Activated naive CD8-positive, alpha-beta T cell treated with anti-CD3 and anti-CD28 coated beads for 36 hours (primary cell): ENCODE measurements at regions not wholly inside any gene's neighbourhood (a gene's known extent, or its start where the extent isn't known, plus 50 kb on each side); places are given as distances from the start of the nearest gene placed in this dataset.

ENCODE experiments used
- DNase-seq: peaks from one replicate; pipeline ENCODE4 v3.0.0; 2021
- H3K27ac Mint-ChIP-seq: one replicate; pipeline ENCODE4 v1.8.0; 2022; ENCODE audit warnings: mild to moderate bottlenecking, moderate library complexity, mixed read lengths
- H3K27me3 Mint-ChIP-seq: one replicate; pipeline ENCODE4 v1.8.0; 2022; ENCODE audit warnings: mild to moderate bottlenecking, mixed read lengths
- H3K36me3 Mint-ChIP-seq: one replicate; pipeline ENCODE4 v1.8.0; 2021; ENCODE audit warnings: mild to moderate bottlenecking, mixed read lengths
- H3K4me1 Mint-ChIP-seq: one replicate; pipeline ENCODE4 v1.8.0; 2021; ENCODE audit warnings: mixed read lengths
- H3K4me3 Mint-ChIP-seq: one replicate; pipeline ENCODE4 v1.8.0; 2022; ENCODE audit warnings: mild to moderate bottlenecking, moderate library complexity, mixed read lengths
- H3K9me3 Mint-ChIP-seq: one replicate; pipeline ENCODE4 v1.8.0; 2022; ENCODE audit warnings: mixed read lengths

- no peak overlapping the region for H3K4me3 Mint-ChIP-seq
- no peaks in the 10 kb centered on the region for H3K4me1 Mint-ChIP-seq
- DNase-seq: no peak
- H3K27ac Mint-ChIP-seq: no peak overlapping the region
- H3K27me3 Mint-ChIP-seq: peaks cover 9% of the 10 kb centered on the region
- H3K9me3 Mint-ChIP-seq: no peaks in the 10 kb centered on the region
- no peaks in the 10 kb centered on the region for H3K36me3 Mint-ChIP-seq
Observed at GRCh38 chr19:28422046-28422445, 790.9 kb downstream of the UQCRFS1 start.

GRCh38 chr19:28420811-28421550 lies 792.0 kb downstream of the UQCRFS1 start:
- Mint-ChIP-seq H3K4me1 (no peaks in the 10 kb centered on the region), H3K27ac (no peak overlapping the region), H3K36me3 (no peaks in the 10 kb centered on the region), H3K4me3 (no peak overlapping the region), H3K9me3 (no peaks in the 10 kb centered on the region), H3K27me3 (peaks cover 9% of the 10 kb centered on the region)
- DNase-seq: no peak

- Mint-ChIP-seq H3K4me3 (no peak overlapping the region), H3K36me3 (no peaks in the 10 kb centered on the region), H3K9me3 (no peaks in the 10 kb centered on the region), H3K27ac (no peak overlapping the region), H3K27me3 (peaks cover 9% of the 10 kb centered on the region), H3K4me1 (no peaks in the 10 kb centered on the region)
- DNase-seq: no peak
Observed at GRCh38 chr19:28419312-28419711, 793.6 kb downstream of the UQCRFS1 start.

- Mint-ChIP-seq H3K36me3 (no peaks in the 10 kb centered on the region), H3K4me3 (no peak overlapping the region), H3K4me1 (no peaks in the 10 kb centered on the region), H3K27ac (no peak overlapping the region), H3K27me3 (peaks cover 9% of the 10 kb centered on the region), H3K9me3 (no peaks in the 10 kb centered on the region)
- DNase-seq: no peak
Observed at GRCh38 chr19:28417361-28417760, 795.6 kb downstream of the UQCRFS1 start.

GRCh38 chr19:28416245-28416644 lies 796.7 kb downstream of the UQCRFS1 start:
- no peaks in the 10 kb centered on the region for H3K36me3 Mint-ChIP-seq

GRCh38 chr19:28414748-28415147 lies 798.2 kb downstream of the UQCRFS1 start:
- Mint-ChIP-seq H3K4me3 (no peak overlapping the region), H3K27ac (no peak overlapping the region), H3K9me3 (no peaks in the 10 kb centered on the region), H3K36me3 (no peaks in the 10 kb centered on the region), H3K27me3 (no peaks in the 10 kb centered on the region), H3K4me1 (no peaks in the 10 kb centered on the region)
- DNase-seq: no peak

More at GRCh38 chr19:28416245-28416644, 796.7 kb downstream of the UQCRFS1 start:
- H3K9me3 Mint-ChIP-seq: no peaks in the 10 kb centered on the region
- DNase-seq: no peak
- no peaks in the 10 kb centered on the region for H3K4me1 Mint-ChIP-seq
- no peak overlapping the region for H3K27ac Mint-ChIP-seq
- H3K4me3 Mint-ChIP-seq: no peak overlapping the region
- H3K27me3 Mint-ChIP-seq: no peaks in the 10 kb centered on the region

- Mint-ChIP-seq H3K27ac (no peak overlapping the region), H3K4me3 (no peak overlapping the region), H3K9me3 (no peaks in the 10 kb centered on the region), H3K27me3 (peaks cover 12% of the 10 kb centered on the region), H3K4me1 (no peaks in the 10 kb centered on the region), H3K36me3 (no peaks in the 10 kb centered on the region)
- no peak for DNase-seq
Observed at GRCh38 chr19:28409859-28410258, 803.1 kb downstream of the UQCRFS1 start.

GRCh38 chr19:28406966-28407365 lies 806.0 kb downstream of the UQCRFS1 start:
- H3K4me1 Mint-ChIP-seq: no peaks in the 10 kb centered on the region
- peaks cover 23% of the 10 kb centered on the region for H3K27me3 Mint-ChIP-seq
- no peak overlapping the region for H3K4me3 Mint-ChIP-seq
- no peak for DNase-seq
- H3K9me3 Mint-ChIP-seq: no peaks in the 10 kb centered on the region
- H3K27ac Mint-ChIP-seq: no peak overlapping the region
- H3K36me3 Mint-ChIP-seq: no peaks in the 10 kb centered on the region

- H3K4me3 Mint-ChIP-seq: no peak overlapping the region
Observed at GRCh38 chr19:28405346-28405742, 807.6 kb downstream of the UQCRFS1 start.

GRCh38 chr19:28404472-28404871 lies 808.5 kb downstream of the UQCRFS1 start:
- Mint-ChIP-seq H3K27me3 (peaks cover 23% of the 10 kb centered on the region), H3K36me3 (no peaks in the 10 kb centered on the region), H3K9me3 (peaks cover 1% of the 10 kb centered on the region), H3K4me3 (no peak overlapping the region), H3K27ac (no peak overlapping the region), H3K4me1 (no peaks in the 10 kb centered on the region)
- DNase-seq: no peak

More at GRCh38 chr19:28405346-28405742, 807.6 kb downstream of the UQCRFS1 start:
- H3K27ac Mint-ChIP-seq: no peak overlapping the region
- H3K27me3 Mint-ChIP-seq: peaks cover 23% of the 10 kb centered on the region
- no peaks in the 10 kb centered on the region for H3K4me1 Mint-ChIP-seq
- H3K36me3 Mint-ChIP-seq: no peaks in the 10 kb centered on the region
- DNase-seq: no peak
- H3K9me3 Mint-ChIP-seq: no peaks in the 10 kb centered on the region

- peaks cover 23% of the 10 kb centered on the region for H3K27me3 Mint-ChIP-seq
- H3K9me3 Mint-ChIP-seq: peaks cover 3% of the 10 kb centered on the region
- DNase-seq: no peak
- H3K4me1 Mint-ChIP-seq: no peaks in the 10 kb centered on the region
- no peak overlapping the region for H3K4me3 Mint-ChIP-seq
- H3K36me3 Mint-ChIP-seq: no peaks in the 10 kb centered on the region
- no peak overlapping the region for H3K27ac Mint-ChIP-seq
Observed at GRCh38 chr19:28403690-28404089, 809.3 kb downstream of the UQCRFS1 start.

GRCh38 chr19:28402701-28403290 lies 810.2 kb downstream of the UQCRFS1 start:
- no peaks in the 10 kb centered on the region for H3K36me3 Mint-ChIP-seq
- no peak overlapping the region for H3K4me3 Mint-ChIP-seq
- no peak for DNase-seq
- peaks cover 23% of the 10 kb centered on the region for H3K27me3 Mint-ChIP-seq
- H3K9me3 Mint-ChIP-seq: peaks cover 3% of the 10 kb centered on the region
- H3K27ac Mint-ChIP-seq: no peak overlapping the region
- H3K4me1 Mint-ChIP-seq: no peaks in the 10 kb centered on the region

GRCh38 chr19:28401739-28402424 lies 811.1 kb downstream of the UQCRFS1 start:
- Mint-ChIP-seq H3K27ac (no peak overlapping the region), H3K4me3 (no peak overlapping the region), H3K9me3 (peaks cover 3% of the 10 kb centered on the region), H3K27me3 (peaks cover 23% of the 10 kb centered on the region), H3K4me1 (no peaks in the 10 kb centered on the region), H3K36me3 (no peaks in the 10 kb centered on the region)
- DNase-seq: no peak

GRCh38 chr19:28400953-28401671 lies 811.8 kb downstream of the UQCRFS1 start:
- Mint-ChIP-seq H3K4me1 (no peaks in the 10 kb centered on the region), H3K27ac (no peak overlapping the region), H3K9me3 (peaks cover 3% of the 10 kb centered on the region), H3K36me3 (no peaks in the 10 kb centered on the region), H3K27me3 (peaks cover 23% of the 10 kb centered on the region), H3K4me3 (no peak overlapping the region)
- no peak for DNase-seq

GRCh38 chr19:28399187-28399586 lies 813.8 kb downstream of the UQCRFS1 start:
- H3K36me3 Mint-ChIP-seq: no peaks in the 10 kb centered on the region
- no peak overlapping the region for H3K4me3 Mint-ChIP-seq
- no peak overlapping the region for H3K27ac Mint-ChIP-seq
- peaks cover 3% of the 10 kb centered on the region for H3K9me3 Mint-ChIP-seq
- DNase-seq: no peak
- H3K4me1 Mint-ChIP-seq: no peaks in the 10 kb centered on the region
- H3K27me3 Mint-ChIP-seq: peaks cover 7% of the 10 kb centered on the region
